ENCODE measurements at regions not wholly inside any gene's neighbourhood (a gene's known extent, or its start where the extent isn't known, plus 50 kb on each side); places are given as distances from the start of the nearest gene placed in this dataset.

DNA sequence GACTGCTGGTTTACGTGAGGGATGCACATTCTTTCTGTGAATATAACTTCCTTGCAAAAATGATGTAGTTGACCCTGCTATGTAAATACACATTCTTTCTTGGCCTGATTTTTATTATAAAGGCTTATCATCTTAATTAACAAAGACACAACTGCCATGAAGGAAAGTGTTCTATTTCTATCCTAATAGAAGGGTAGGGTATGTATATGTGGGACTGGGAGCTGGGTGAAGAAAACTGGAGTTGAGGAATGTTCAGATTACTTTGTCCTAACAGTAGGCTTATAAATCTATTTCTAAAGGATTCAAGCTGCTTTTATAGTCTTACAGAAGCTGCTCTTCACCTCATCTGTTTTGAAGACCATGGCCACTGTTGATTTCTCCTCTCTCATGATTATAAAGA, 76.5 kb upstream of the RGS17 start:
- H3K27ac ChIP-seq (ENCODE audit: insufficient read depth, low read length): no peak overlapping the region
- no peaks in the 10 kb centered on the region for H3K36me3 ChIP-seq (ENCODE audit: control insufficient read depth, insufficient read depth, low read length)
- DNase-seq (ENCODE audit: low read depth in 2 of 2): peak in 1 of 2 donors; percentile 3
- no peaks in the 10 kb centered on the region for H3K27me3 ChIP-seq (ENCODE audit: control insufficient read depth, insufficient read depth, low read length)
- no peaks in the 10 kb centered on the region for H3K79me2 ChIP-seq (ENCODE audit: control insufficient read depth, insufficient read depth, low read length)
- H3K4me1 ChIP-seq (ENCODE audit: control insufficient read depth, extremely low read depth, insufficient read depth, low read length): no peaks in the 10 kb centered on the region
- no peaks in the 10 kb centered on the region for H4K20me1 ChIP-seq (ENCODE audit: control insufficient read depth, extremely low read depth, insufficient read depth, low read length)
- H3K9me3 ChIP-seq (ENCODE audit: control insufficient read depth, insufficient read depth, low read depth, low read length): no peaks in the 10 kb centered on the region
- no peak overlapping the region for H3K4me2 ChIP-seq (ENCODE audit: extremely low read depth, insufficient read depth, low read length)
- H3K4me3 ChIP-seq (replicated peaks in 1 of 4; ENCODE audit: control extremely low read depth in 1 of 4, insufficient read depth in 1 of 4, low read depth in 3 of 4, low read length in 4 of 4): no peak overlapping the region
- no peak overlapping the region for H2AFZ ChIP-seq (ENCODE audit: low read length)
- TF ChIP-seq, protein P1, sequence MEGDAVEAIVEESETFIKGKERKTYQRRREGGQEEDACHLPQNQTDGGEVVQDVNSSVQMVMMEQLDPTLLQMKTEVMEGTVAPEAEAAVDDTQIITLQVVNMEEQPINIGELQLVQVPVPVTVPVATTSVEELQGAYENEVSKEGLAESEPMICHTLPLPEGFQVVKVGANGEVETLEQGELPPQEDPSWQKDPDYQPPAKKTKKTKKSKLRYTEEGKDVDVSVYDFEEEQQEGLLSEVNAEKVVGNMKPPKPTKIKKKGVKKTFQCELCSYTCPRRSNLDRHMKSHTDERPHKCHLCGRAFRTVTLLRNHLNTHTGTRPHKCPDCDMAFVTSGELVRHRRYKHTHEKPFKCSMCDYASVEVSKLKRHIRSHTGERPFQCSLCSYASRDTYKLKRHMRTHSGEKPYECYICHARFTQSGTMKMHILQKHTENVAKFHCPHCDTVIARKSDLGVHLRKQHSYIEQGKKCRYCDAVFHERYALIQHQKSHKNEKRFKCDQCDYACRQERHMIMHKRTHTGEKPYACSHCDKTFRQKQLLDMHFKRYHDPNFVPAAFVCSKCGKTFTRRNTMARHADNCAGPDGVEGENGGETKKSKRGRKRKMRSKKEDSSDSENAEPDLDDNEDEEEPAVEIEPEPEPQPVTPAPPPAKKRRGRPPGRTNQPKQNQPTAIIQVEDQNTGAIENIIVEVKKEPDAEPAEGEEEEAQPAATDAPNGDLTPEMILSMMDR (conservative IDR thresholded peaks at IDR 0.05 in 1 of 2, IDR thresholded peaks at IDR 0.05 in 1 of 2; ENCODE audit: low read depth in 1 of 2, low read length in 2 of 2): no peak
- no peak for TF ChIP-seq EZH2 (IDR thresholded peaks at IDR 0.05; ENCODE audit: low read length, missing control alignments)
- no peak overlapping the region for H3K9ac ChIP-seq (ENCODE audit: insufficient read depth, low read length)

DNA sequence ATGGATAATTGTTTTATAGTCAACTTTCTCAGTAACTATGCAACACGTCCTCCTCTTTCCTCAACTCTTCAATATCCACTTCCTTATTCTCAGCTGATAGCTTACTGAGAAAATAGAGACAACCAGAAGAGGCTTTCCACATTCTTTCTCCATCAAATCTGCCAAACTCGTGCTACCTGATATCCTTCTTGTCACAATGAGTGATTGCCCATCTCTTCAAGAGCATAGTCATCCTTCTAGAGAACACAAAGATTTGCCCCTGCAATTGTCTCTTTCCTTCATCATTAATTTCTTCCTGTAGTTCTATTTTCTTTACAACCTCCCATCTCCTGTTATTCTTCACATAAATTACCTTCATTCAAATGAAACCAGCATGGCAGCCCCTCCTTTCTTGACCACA, 75.9 kb upstream of the RGS17 start:
- H3K27me3 ChIP-seq (ENCODE audit: control insufficient read depth, insufficient read depth, low read length): no peaks in the 10 kb centered on the region
- TF ChIP-seq, protein P1 (conservative IDR thresholded peaks at IDR 0.05 in 1 of 2, IDR thresholded peaks at IDR 0.05 in 1 of 2; ENCODE audit: low read depth in 1 of 2, low read length in 2 of 2): no peak
- no peak for TF ChIP-seq EZH2 (IDR thresholded peaks at IDR 0.05; ENCODE audit: low read length, missing control alignments)
- H4K20me1 ChIP-seq (ENCODE audit: control insufficient read depth, extremely low read depth, insufficient read depth, low read length): no peaks in the 10 kb centered on the region
- no peak overlapping the region for H3K4me3 ChIP-seq (replicated peaks in 1 of 4; ENCODE audit: control extremely low read depth in 1 of 4, insufficient read depth in 1 of 4, low read depth in 3 of 4, low read length in 4 of 4)
- no peaks in the 10 kb centered on the region for H3K36me3 ChIP-seq (ENCODE audit: control insufficient read depth, insufficient read depth, low read length)
- H3K79me2 ChIP-seq (ENCODE audit: control insufficient read depth, insufficient read depth, low read length): no peaks in the 10 kb centered on the region
- no peak for DNase-seq (ENCODE audit: low read depth in 2 of 2)
- H3K4me2 ChIP-seq (ENCODE audit: extremely low read depth, insufficient read depth, low read length): no peak overlapping the region
- H3K9me3 ChIP-seq (ENCODE audit: control insufficient read depth, insufficient read depth, low read depth, low read length): no peaks in the 10 kb centered on the region
- H3K27ac ChIP-seq (ENCODE audit: insufficient read depth, low read length): no peak overlapping the region
- no peak overlapping the region for H2AFZ ChIP-seq (ENCODE audit: low read length)
- no peak overlapping the region for H3K9ac ChIP-seq (ENCODE audit: insufficient read depth, low read length)
- no peaks in the 10 kb centered on the region for H3K4me1 ChIP-seq (ENCODE audit: control insufficient read depth, extremely low read depth, insufficient read depth, low read length)

DNA sequence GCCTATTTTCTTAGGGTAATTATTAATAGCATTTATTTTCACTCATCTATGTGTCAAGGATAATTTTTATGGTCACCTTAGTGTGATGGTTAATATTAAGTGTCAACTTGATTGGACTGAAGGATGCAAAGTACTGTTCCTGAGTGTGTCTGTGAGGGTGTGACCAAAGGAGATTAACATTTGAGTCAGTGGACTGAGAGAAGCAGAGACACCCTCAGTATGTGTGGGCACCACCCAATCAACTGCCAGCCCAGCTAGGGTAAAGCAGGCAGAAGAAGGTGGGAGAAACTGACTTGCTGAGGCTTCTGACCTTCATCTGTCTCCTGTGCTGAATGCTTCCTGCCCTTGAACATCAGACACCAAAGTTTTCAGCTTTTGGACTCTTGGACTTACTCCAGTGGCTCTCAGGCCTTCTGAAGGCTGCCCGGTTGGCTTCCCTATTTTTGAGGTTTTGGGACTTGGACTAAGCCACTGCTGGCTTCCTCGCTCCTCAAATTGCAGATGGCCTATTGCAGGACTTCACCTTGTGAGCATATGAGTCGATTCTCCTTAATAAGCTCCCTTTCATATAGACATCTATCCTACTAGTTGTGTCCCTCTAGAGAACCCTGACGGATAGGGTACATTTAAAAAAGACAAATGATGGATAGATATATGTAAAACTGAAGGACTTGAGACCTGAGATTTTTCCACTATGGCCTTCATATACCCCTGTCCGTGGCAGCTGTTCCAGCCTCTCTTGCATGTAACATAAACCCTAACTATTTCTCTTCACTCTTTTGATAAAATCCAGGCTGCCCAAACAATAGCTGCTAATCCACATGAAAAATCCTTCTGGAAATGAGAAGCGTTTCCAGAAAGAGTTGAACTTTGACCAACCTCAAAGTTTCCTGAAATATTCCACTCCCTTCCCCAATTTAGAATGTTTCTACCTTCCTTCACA, 62.1 kb upstream of the RGS17 start:
- TF ChIP-seq EZH2 (IDR thresholded peaks at IDR 0.05; ENCODE audit: low read length, missing control alignments): no peak
- TF ChIP-seq, protein P1 (conservative IDR thresholded peaks at IDR 0.05 in 1 of 2, IDR thresholded peaks at IDR 0.05 in 1 of 2; ENCODE audit: low read depth in 1 of 2, low read length in 2 of 2): no peak
- no peak overlapping the region for H3K9ac ChIP-seq (ENCODE audit: insufficient read depth, low read length)
- no peaks in the 10 kb centered on the region for H3K9me3 ChIP-seq (ENCODE audit: control insufficient read depth, insufficient read depth, low read depth, low read length)
- H3K4me2 ChIP-seq (ENCODE audit: extremely low read depth, insufficient read depth, low read length): no peak overlapping the region
- DNase-seq (ENCODE audit: low read depth in 2 of 2): no peak
- H3K27ac ChIP-seq (ENCODE audit: insufficient read depth, low read length): no peak overlapping the region
- no peak overlapping the region for H3K4me3 ChIP-seq (replicated peaks in 1 of 4; ENCODE audit: control extremely low read depth in 1 of 4, insufficient read depth in 1 of 4, low read depth in 3 of 4, low read length in 4 of 4)
- H3K36me3 ChIP-seq (ENCODE audit: control insufficient read depth, insufficient read depth, low read length): no peaks in the 10 kb centered on the region
- no peaks in the 10 kb centered on the region for H3K79me2 ChIP-seq (ENCODE audit: control insufficient read depth, insufficient read depth, low read length)
- H2AFZ ChIP-seq (ENCODE audit: low read length): no peak overlapping the region
- no peaks in the 10 kb centered on the region for H3K27me3 ChIP-seq (ENCODE audit: control insufficient read depth, insufficient read depth, low read length)
- no peaks in the 10 kb centered on the region for H3K4me1 ChIP-seq (ENCODE audit: control insufficient read depth, extremely low read depth, insufficient read depth, low read length)
- no peaks in the 10 kb centered on the region for H4K20me1 ChIP-seq (ENCODE audit: control insufficient read depth, extremely low read depth, insufficient read depth, low read length)

All from fibroblast of lung (primary cell).